HG03565 (cell line): ENCODE measurements at regions not wholly inside any gene's neighbourhood (a gene's known extent, or its start where the extent isn't known, plus 50 kb on each side); places are given as distances from the start of the nearest gene placed in this dataset.

Source experiments
- ATAC-seq: cut with Tn5 transposase; IDR thresholded peaks from one replicate; pipeline ENCODE4 v1.9.1; 2021; ENCODE audit warnings: mild to moderate bottlenecking, moderate library complexity; ENCODE audit not compliant: unreplicated experiment

DNA sequence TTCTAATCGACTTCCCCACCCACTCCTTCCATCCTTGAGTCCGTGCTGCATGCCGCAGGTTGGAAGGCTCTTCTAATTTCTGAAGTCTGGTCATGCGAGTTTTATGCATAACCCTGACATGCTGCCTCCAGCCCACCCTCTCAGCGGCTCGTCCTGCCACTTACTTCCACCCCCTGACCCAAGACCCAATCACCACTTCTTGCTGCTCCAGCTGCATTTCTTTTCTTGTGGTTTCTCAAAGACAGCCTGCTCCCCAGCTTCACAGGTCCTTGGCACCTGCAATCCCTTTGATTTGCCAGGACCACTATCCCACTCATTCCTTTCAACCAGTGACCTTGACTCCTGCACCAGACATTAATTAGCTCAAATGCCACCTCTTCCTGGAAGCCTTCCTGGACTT is 486.7 kb downstream of the VRK1 start:
- ATAC-seq = no peak

DNA sequence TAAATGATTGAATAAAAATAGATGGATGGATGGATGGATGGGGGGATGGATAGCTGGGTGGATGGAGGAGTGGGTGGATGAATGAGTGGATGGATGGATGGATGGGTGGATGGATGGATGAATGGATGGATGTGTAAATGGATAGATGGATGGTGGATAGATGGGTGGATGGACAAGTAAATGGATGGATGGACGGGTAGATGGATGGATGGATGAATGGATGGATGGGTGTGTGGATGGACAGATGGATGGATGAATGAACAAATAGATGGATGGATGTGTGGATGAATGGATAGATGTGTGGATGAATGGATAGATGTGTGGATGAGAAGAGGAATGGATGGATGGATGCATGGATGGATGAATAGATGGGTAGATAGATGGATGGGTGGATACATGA is 490.8 kb downstream of the VRK1 start:
- no peak for ATAC-seq

DNA sequence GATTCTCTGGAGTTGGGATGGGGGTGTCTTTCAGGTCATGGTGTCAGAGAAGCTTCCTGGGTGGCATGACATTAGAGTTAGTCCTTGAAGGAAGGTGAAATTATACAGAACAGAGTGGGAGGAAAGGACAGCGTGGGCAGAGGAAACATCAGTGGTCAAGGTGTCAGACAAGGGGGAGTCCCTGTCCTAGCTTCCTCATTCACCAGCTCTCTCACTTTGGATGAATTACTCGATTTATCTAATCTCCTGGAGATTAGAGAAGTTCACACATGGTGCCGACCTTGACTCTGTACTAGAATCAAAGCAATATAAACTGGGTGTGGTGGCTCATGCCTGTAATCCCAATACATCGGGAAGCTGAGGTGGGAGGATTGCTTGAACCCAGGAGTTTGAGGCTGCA is 492.9 kb downstream of the VRK1 start:
- ATAC-seq = no peak

DNA sequence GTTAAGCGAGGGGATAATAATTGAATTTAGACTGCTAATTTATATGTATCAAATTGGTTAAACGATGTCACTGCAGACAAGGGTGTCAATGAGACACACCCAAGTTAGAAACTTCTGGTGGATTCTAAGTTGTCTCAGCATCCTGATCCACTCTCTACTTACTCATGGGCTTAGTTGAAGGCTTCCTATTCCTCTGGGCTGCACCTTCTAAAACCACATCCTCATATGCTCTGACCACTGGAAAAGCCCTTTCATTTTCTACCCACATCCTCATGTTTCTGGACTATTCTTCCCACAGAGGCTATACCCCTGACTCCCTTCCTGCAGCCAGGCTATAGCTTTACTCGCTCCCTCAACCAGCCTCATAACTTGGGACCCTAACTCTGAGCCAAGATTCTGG is 493.8 kb downstream of the VRK1 start:
- ATAC-seq = no peak

DNA sequence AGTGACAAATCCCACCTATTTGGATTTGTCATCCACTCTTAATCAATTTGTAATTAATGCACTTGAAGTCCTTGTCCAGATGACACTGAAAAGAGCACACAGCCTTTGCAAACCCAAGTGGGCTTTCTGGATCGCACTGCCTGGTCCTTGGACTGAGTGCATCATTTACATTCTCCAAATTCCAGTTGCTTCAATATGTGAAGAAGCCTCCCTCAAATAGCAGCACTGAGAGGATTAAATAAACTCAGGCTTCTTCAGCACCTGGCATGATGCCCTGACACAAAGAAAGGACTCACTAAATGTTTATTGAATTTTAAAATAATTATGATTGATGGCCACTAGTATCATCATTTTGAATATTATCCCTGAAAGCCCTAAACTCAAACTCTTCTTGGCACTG is 496.5 kb downstream of the VRK1 start:
- ATAC-seq = no peak

DNA sequence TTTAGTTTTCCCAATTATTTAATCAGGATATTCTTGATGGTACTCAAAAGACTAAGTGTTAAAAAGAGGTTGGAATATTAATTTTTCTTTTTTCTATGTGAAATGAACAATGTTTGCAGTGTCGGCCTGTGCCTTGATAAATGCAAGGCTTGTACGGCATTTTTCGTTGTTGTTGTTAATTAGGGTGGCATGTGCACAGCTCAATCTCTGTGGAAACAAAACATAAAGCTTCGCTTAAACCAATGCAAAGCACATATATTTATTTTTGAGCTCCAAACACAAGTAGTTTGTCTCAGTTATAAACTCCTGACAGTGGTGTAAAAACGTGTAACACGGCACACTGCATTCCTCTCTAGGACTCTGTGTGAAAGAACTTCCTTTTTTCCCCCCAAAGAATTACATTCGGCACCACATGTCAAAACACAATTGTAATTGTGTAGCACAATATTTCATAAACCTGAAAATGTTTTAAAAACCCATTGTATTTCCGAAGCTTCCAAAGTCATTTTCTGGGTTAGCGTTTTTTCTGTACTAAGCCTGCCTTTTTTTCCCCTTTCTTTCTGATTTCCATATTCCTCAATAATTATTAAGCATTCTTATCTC is 498.0 kb downstream of the VRK1 start:
- ATAC-seq = no peak

DNA sequence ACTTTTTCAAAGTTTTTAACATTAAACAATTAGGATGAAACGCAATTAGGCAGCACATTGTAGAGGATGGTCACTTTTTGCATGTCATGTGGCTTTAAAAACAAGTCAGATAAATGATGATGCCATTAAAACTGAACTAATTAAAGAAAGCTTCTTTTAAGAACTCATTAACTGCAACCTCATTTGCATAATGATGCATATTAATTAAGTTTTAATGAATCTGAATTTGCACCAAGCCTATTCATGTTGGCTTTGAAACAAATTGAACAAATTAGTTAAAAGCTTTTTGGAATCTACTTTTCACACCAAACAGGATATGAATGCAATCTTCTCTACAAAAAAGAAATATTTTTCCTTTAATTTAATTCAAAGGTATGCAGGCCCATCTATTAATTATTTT is 499.0 kb downstream of the VRK1 start:
- no peak for ATAC-seq

DNA sequence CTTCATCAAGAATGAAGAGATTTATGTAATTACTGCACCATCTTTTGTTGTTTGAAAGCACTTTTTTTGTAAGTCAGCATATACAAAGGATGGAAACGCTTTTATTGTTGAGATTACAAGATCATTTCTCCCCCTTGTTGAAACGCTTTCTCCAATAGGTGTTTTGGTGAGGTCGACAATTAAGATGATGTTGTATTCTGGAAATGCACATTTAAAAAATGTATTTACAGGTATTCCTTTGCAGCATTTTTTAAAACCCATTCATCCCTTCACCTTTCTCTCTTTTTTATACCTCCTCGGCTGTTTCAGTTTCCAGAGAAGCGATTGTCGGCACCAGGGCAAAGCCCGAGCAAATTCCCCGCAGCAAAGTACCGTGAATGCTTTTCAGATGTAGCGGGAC is 499.9 kb downstream of the VRK1 start:
- no peak for ATAC-seq

DNA sequence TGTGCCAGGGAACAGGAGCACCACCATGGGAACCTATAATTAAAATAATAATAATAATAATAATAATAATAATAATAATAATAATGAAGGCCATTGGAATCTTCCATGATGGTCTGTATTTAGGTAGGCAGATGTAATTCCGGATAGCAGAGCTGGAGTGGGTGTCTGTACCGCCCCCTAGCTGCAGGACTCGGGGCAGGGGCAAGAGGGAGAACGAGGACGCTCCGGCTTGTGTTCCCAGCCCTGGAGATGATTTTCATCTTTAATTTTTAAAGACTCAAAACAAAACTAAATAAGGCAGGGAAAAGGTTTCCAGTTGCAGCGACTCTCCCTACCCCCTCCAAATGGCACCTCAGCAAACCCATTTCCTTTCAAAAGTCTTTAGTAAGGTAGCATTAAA is 501.1 kb downstream of the VRK1 start:
- no peak for ATAC-seq

DNA sequence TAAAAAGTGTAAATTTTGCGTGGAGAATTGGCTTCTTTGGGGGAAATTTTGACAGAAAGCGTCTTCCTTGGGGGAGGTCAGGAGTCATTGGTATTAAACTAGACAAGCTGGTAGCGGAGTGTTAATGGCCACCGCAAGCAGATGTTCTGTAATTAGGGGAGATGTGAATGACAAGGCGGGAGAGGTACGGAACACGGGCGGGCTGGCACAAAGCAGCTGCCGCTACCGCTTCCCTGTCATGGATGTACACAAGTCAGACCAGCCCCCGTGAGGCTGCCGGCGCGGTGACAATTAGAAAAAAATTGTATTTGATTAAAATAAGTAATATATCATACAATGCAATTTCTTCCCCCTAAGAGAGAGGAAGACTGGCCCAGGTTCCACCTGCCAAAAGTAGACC is 501.6 kb downstream of the VRK1 start:
- ATAC-seq = no peak

DNA sequence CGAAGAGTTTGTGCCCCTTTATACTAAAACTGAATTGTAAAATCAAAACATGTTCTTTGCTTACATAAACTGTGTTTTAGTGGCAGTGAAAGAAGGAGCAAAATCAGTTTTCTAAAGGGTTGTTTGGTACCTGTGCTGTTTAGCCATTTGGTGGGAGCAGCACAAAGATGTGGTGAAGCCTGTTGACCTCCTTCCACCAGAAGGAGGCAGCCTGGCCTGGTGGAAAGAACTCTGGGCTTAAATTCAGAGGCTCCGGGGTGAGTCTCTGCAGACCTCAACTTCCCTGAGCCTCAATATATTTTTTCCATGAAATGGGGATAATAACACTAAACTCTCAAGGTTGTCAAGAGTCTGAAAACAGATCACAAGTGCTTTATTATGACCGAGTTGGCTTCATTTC is 502.5 kb downstream of the VRK1 start:
- no peak for ATAC-seq

DNA sequence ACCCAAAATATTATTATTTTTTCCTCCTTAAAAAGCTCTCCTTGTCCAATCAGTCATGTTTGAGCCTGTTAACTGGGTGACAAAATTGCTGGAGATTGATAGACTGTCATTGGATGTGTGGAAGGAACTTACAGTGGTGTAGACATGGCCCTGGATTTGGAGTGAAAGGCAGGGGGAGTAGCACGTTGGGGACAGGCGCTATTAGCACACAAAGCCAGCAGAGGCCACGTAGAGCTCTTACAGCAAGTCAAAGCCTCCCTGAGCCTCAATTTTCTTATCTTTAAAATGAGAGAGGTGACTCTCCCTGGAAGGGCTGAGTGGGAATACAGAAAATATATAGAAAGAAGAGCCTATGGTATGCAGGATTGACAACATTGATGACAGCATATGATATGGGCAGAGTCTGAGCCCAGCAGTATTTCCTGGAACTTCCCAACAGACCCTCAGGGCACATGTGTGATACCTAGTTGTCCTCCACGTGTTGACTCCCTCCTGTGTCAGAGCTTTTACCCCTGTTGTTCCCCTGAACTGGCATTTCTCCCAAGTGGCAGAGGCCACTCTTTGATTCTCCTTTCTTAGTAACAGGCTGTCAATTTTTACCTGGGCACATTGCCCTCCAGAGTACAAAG is 504.9 kb downstream of the VRK1 start:
- ATAC-seq = no peak

DNA sequence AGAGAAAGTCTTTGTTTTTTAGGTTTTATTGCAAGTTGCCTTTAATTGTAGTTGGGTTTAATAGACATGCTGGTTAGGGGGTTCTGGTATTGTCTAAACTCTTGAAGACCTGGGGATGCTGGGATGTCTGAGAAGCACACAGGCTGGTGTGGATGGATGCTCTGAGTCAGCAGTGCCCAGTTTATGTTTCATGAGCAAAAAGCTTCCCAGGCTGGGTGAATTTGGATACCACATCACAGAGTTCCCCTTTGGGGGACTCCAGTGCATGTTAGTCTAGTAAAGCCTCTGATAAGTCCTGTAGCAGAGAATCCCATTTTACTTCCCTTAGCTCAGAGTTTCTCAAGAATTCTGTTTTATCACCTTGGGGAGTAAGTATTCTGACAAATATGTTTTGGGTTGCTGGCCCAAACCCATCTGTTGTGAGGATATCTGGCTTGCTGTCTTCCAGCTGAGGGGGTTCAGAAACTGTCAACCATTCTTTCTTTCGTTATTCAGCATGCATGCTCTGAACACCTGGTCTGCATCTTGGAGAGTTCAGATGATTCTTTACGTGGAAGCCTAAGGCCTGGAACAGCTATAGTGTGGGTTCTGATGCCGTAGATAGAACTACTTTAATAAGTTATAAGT is 509.1 kb downstream of the VRK1 start:
- peak; percentile 30 for ATAC-seq

DNA sequence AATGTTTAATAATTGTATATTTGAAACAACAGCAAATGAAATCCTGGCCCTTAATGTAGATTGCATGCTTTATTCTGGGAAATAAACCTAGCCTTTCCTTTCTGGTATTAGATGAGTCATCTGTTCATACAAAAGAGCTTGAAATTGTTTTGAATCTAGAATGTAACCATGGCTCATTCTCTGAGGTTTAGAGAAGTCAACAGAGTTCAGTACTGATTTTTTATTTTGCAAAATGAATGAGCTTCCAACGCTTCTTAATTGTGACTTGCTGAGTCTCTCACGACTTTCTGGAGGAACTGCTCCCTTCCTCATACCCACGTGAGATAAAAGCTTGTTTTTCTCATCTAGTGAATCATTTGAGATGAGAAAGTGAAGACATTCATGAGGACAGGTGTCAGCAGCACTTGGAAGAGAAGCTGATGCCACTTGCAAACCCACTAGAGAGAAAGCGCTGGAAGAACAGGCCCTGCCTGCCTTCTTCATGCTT is 509.6 kb downstream of the VRK1 start:
- peak; percentile 54 for ATAC-seq

DNA sequence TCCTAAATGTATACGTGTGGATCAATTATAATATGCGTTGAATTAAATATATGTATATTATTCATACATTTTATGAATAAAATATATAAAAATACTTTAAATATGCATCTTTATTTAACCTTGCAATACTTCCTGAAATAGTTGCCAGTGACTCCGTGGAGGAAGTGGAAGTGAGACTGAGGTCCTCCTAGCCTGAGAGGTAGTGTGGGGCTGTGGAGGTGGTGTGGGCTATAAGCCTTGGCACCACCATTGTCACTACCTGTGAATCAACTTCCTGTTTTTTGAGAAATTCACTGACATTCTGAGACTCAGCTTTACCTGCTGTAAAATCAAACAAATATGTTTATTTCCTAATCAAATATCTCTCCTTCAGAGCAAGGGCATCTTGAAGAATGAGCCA is 514.2 kb downstream of the VRK1 start:
- no peak for ATAC-seq

DNA sequence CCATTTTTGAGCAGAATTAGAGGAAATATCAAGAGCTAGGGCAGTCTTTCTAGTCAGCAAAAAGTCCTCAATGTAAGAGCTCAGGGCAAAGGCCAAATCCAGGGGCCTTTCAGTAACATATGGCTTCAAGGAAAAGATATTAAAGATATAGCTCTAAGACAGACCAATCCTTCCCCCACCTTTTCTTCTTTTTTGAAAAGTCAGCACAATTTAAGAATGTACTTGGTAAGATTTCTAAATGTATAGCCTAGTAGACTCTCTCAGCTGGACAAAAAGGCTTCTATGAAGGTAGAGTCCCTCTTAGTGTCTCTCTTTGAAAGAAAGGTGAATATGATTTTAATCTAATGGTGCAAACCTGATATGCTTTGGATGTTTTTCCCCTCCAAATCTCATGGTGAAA is 515.7 kb downstream of the VRK1 start:
- no peak for ATAC-seq

DNA sequence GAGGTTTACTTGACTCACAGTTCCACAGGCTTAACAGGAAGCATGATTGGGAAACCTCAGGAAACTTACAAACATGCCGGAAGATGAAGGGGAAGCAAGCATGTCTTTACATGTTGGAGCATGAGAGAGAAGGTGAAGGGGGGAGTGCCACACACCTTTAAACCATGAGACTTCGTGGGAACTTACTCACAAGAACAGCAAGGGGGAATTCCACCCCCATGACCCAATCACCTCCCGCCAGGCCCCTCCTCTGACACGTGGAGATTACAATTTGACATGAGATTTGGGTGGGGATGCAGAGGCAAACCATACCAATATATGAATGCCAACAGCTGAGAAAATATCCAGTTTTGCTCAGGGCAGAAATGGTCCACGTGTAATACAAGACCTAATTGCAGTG is 518.6 kb downstream of the VRK1 start:
- ATAC-seq = no peak

DNA sequence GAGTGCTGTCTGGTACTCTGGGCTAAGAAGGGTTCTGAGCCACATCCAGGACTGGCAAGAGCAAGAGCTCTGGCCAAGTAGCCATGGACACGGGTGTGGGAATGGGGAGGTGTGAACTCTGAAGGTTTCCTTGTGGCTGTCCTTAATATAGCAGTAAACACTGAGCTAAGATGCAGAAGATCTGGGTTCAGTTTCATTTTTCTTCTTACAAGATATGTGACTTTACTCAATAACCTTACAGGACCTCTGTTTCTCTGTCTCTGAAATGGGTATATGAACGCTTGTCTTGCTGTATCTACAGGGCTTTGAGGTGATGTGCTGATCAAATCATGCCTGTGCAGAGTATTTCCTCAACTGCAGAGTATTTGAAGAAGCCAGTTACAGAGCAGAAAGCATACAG is 521.2 kb downstream of the VRK1 start:
- ATAC-seq = no peak

DNA sequence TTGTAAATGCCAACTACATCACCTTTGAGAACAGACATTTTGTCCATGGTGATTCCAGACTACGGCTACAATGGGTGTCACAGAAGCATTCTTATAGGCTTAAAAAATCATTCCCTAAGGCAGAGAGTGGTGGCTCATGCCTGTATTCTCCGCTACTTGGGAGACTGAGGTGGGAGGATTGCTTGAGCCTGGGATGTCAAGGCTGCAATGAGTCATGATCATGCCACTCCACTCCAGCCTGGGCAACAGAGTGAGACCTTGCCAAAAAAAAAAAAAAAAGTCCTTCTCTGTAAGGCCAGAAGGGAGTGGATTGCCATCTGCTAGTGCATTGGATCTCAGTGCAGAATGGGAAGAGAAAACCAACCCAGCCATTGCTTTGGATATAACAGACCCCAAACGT is 522.5 kb downstream of the VRK1 start:
- ATAC-seq = no peak

DNA sequence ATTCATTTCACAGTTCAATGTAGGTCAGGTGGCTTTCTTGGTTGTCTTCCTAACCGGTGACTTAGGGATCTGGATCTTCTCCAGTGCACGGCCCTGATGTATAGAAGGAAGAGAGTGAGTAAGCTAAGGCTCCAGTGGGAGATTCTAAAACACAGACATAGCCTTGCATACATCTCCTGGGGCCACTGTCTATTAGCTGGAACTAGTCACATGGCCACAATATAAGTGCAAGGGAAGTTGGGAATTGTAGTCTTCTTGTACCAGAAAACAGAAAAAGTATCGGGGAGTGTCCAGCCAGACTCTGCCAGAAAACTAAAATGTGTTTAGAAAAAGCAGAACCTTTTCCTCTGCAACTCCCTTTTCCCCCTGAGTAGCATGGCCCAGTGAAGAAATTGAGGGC is 531.6 kb downstream of the VRK1 start:
- ATAC-seq = no peak

DNA sequence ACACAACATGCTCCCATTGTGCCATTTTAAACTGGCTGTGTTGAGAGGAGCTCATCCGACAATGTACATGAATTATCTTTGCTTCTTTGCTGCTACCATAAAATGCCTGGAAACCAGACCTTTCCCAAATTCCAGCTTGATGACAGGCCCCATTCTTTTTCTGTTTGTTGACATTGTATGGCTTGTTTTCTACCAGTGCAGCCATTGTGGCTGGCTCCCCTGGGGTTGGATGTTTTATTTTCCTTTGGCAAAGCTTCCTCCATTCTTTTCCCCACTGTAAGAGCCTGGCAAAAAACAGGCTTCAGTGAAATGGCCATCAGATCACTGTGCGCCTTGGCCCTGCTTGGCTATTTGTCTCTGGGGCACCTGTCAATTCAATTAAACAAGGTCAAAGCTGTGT is 532.5 kb downstream of the VRK1 start:
- no peak for ATAC-seq

DNA sequence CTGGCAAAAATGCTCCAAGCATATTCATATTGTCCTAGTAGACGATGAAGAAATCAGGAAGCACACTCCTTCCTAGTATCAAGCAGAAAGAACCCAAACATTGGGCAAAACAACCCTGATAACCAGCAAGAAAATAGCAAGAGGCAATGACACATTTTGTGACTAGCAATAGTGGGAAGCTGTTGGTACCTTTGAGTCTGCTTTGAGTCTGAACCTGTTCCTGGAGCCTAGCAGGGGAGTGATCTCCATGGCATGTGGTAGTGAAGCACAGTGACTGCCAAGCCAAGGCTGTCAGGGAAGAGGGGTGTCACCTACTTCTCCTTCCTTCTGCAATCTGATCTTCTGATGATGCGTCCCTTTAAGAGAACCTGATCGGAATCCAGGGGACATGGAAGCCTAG is 533.9 kb downstream of the VRK1 start:
- no peak for ATAC-seq

DNA sequence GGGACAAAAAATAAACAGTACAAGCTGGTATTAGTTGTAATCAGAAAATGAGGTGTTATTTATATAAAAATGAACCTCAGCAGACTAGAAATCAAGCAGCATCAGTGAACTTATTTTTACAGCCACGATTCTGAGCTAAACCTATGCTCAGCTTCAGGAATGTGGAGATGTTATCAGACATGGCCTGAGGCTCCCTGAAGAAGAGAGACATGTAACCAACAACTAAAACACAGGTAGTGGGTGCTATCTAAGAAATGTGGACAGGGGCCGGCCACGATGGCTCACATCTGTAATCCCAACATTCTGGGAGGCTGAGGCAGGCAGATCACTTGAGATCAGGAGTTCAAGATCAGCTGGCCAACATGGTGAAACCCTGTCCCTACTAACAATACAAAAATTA is 534.3 kb downstream of the VRK1 start:
- ATAC-seq = no peak
